NCI-H2196 (cell line): ENCODE measurements at regions not wholly inside any gene's neighbourhood (a gene's known extent, or its start where the extent isn't known, plus 50 kb on each side); places are given as distances from the start of the nearest gene placed in this dataset.

Experiments
- DNase-seq: peaks from one replicate; lab custom pipeline; 2025; ENCODE audit not compliant: unreplicated experiment; lab: John Stamatoyannopoulos, UW

DNA sequence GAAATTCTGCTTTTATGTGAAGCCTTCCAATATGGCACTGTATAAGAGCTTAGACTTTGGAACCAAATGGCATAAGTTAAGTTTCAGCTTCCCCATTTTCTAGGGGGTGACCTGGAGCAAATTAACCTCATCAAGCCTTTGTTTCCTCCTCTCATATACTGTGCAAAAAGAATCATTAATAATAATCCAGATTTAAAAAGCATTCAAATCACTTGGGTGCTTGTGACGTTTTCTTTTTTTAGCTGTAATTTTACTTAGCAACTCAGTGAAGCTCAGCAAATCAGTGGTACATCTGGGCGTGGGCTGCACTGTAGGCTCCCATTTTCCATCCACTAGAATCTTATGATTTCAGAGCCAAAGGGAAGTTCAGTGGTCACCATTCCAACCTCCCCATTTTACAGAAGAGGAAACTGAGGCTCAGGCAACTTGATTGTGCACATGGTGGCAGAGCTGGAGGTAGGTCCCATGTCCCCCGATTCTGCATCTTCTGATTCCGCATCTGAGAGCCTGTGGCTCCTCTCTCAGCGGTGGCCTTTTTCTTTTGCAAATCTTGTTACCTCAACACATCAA, 131.2 kb downstream of the SNAPC1 start:
- no peak for DNase-seq

GRCh38 chr14:61894452-61895077, 132.3 kb downstream of the SNAPC1 start:
- DNase-seq, result peak; percentile 67

DNA sequence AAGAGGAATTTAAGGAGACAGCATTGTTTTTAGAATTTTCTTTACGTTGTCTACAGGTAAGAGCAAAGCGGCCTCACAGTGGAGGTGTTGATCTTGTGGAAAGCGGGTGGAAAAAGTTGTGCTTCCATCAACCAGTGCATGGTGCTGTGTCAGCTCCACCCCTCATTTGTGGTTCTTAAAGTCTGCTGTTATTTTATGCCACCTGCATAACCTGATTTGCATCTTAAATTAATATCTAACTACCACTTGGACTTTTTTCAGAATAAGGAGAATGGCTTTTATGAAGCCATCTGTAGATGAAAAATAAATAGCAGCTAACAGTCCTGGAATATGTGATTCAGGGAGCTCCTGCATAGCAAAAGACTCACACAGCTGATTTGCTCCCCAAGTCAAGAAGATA, 135.1 kb downstream of the SNAPC1 start:
- no peak for DNase-seq

GRCh38 chr14:61898568-61898967, 136.3 kb downstream of the SNAPC1 start:
- DNase-seq, result no peak

DNA sequence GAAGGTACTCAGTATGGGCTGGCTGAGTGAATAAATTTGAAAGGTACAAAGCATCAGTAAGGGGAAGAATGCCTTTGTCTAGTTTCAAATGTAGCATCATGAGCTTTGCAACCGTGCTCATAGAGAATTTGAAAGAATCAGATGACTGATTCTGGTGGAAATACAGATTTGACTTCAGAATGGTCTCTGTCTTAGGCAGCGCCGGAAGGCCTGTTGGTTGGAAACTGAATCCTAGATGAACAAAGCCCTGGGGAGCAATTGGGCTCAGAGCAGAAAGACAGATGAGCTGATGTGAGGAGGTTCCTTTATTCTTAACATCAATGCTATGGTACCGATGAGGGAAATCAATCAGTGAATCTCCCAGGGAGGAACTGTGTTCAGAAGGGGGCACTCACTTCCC, 137.3 kb downstream of the SNAPC1 start:
- no peak for DNase-seq

- DNase-seq, result no peak
Measured at GRCh38 chr14:61904946-61905345, 142.7 kb downstream of the SNAPC1 start.

GRCh38 chr14:61911574-61911973, 149.4 kb downstream of the SNAPC1 start:
- no peak for DNase-seq

GRCh38 chr14:61918998-61919397, 156.8 kb downstream of the SNAPC1 start:
- DNase-seq, result no peak

DNA sequence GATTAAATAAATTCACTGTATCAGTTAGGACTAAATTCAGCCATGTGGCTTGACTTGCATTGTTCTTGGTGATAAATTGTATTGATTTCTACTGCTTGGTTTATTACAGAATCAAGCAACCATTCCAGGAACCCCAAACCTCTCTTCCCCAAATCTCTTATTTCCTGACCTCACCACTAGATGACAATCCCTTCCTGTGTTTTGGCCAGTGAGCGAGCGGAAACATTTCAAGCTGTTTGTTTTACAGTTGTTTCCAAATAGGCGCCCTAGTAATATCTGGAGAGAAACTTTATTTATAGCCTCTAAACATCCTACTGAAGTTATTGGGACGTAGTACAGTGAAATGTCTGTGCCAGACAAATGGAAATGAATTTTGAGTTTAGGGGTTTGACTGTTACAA, 161.1 kb downstream of the SNAPC1 start:
- DNase-seq, result no peak

- no peak for DNase-seq
Measured at GRCh38 chr14:61925043-61925442, 162.8 kb downstream of the SNAPC1 start.

- no peak for DNase-seq
Measured at GRCh38 chr14:61925732-61926435, 163.7 kb downstream of the SNAPC1 start.

- DNase-seq, result no peak
Measured at GRCh38 chr14:61927060-61927459, 164.8 kb downstream of the SNAPC1 start.

- DNase-seq, result no peak
Measured at GRCh38 chr14:61927520-61927919, 165.3 kb downstream of the SNAPC1 start.

DNA sequence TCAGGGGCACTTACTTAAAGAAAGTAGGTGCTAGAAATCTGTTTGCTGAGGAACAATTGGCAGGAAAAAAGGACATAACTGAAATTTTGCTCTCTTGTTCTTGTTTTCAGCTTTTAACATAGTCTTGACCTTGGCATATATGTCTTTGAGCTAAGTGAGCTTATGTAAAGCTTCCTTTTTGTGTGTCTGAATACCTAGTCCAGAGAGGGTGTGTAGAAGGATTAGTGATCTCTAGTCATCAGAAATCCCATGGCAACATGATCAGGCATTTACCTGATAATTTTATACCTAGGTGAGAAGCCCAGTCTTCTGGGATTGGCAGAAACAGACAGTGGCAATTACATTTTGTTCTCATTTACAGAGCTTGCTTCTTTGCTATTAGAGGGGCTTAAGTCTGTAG, 166.1 kb downstream of the SNAPC1 start:
- no peak for DNase-seq

GRCh38 chr14:61928701-61929100, 166.5 kb downstream of the SNAPC1 start:
- DNase-seq, result no peak

- no peak for DNase-seq
Measured at GRCh38 chr14:61929651-61930050, 167.4 kb downstream of the SNAPC1 start.

- DNase-seq, result no peak
Measured at GRCh38 chr14:61930101-61930857, 168.1 kb downstream of the SNAPC1 start.

GRCh38 chr14:61932974-61933373, 170.8 kb downstream of the SNAPC1 start:
- no peak for DNase-seq

DNA sequence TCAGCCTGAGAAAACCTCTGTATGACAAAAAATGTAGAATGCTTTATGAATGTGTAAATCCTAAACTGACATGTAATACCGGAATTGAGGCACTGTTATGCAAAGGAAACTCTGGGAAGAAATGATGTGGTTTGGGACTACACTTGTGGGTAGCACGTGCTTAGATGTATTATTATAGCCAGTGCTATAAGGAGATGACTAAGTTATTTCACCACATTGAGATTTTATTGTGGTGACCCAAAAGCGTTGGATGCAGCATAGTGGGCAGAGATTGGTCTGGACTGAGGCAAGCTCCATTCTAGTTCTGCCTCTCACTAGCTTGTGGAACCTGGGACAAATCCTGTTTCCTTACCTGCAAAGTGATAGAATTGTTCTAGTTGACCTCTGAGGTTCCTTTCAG, 172.2 kb downstream of the SNAPC1 start:
- no peak for DNase-seq

DNA sequence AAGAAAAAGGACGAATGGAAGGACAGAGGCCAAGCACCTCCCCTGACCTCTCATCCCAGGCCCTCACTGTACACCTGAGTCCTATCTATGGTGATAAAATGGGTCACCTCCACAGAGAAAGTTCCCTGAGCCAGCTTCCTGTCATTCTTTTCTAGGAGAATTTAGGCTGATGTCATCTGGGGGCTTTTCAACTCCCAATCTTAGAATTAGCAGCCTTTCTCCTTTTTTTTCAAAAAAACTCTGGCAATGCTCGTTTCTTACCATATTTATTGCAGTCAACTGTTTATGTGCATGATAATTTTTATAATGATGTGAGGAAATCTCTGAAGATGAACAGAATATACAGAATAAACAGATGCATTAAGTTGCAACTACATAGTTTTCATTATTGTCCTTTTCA, 177.6 kb downstream of the SNAPC1 start:
- no peak for DNase-seq

GRCh38 chr14:61940666-61941420, 178.6 kb downstream of the SNAPC1 start:
- no peak for DNase-seq
